Lung microvascular endothelial cell (primary cell): ENCODE measurements at regions not wholly inside any gene's neighbourhood (a gene's known extent, or its start where the extent isn't known, plus 50 kb on each side); places are given as distances from the start of the nearest gene placed in this dataset.
"Not testable (repeated sequence)": the region's sequence is repeated elsewhere in the genome, so short reads cannot be mapped to it uniquely, and the experiment has no call there.

Experiments
- DNase-seq, 2 donors: peaks; one replicate each; pipeline versions ENCODE4 v3.0.0 to v3.0.0-alpha.2; 2010; ENCODE audit warnings: low read depth in 2 of 2

- DNase-seq: no peak
These were observed 698.2 kb downstream of the COL12A1 start for GRCh38 chr6:74507649-74508048.

- no peak for DNase-seq
These were observed 700.5 kb downstream of the COL12A1 start for GRCh38 chr6:74505391-74505790.

- DNase-seq: no peak
These were observed 700.9 kb downstream of the COL12A1 start for GRCh38 chr6:74504941-74505340.

- no peak for DNase-seq
These were observed 713.3 kb downstream of the COL12A1 start for GRCh38 chr6:74492587-74492986.

GRCh38 chr6:74491844-74492374, 713.9 kb downstream of the COL12A1 start:
- DNase-seq: no peak

GRCh38 chr6:74488726-74489125, 717.1 kb downstream of the COL12A1 start:
- not testable (repeated sequence) for DNase-seq

- no peak for DNase-seq
These were observed 723.7 kb downstream of the COL12A1 start for GRCh38 chr6:74482180-74482579.

- no peak for DNase-seq
These were observed 725.3 kb downstream of the COL12A1 start for GRCh38 chr6:74480561-74480960.

- no peak for DNase-seq
These were observed 725.9 kb downstream of the COL12A1 start for GRCh38 chr6:74479960-74480359.

- DNase-seq: no peak
These were observed 726.4 kb downstream of the COL12A1 start for GRCh38 chr6:74479420-74479819.

- not testable (repeated sequence) for DNase-seq
These were observed 731.8 kb downstream of the COL12A1 start for GRCh38 chr6:74474046-74474445.

- not testable (repeated sequence) for DNase-seq
These were observed 737.3 kb downstream of the COL12A1 start for GRCh38 chr6:74468552-74468951.

- no peak for DNase-seq
These were observed 738.2 kb downstream of the COL12A1 start for GRCh38 chr6:74467533-74468215.

- no peak for DNase-seq
These were observed 739.3 kb downstream of the COL12A1 start for GRCh38 chr6:74466572-74466971.

- DNase-seq: no peak
These were observed 746.6 kb downstream of the COL12A1 start for GRCh38 chr6:74459260-74459659.

GRCh38 chr6:74458536-74458935, 747.3 kb downstream of the COL12A1 start:
- DNase-seq: no peak

- no peak for DNase-seq
These were observed 750.1 kb downstream of the COL12A1 start for GRCh38 chr6:74455786-74456185.

GRCh38 chr6:74451953-74452352, 753.9 kb downstream of the COL12A1 start:
- no peak for DNase-seq

- no peak for DNase-seq
These were observed 752.8 kb downstream of the CD109 start for GRCh38 chr6:74448850-74449249.

- DNase-seq: peak in 1 of 2 donors; percentile 58
These were observed 751.0 kb downstream of the CD109 start for GRCh38 chr6:74447013-74447412.

- no peak for DNase-seq
These were observed 743.3 kb downstream of the CD109 start for GRCh38 chr6:74439123-74439811.

- DNase-seq: not testable (repeated sequence)
These were observed 742.4 kb downstream of the CD109 start for GRCh38 chr6:74438395-74438794.

GRCh38 chr6:74434171-74434570, 738.2 kb downstream of the CD109 start:
- DNase-seq: no peak
